ENCODE measurements at regions not wholly inside any gene's neighbourhood (a gene's known extent, or its start where the extent isn't known, plus 50 kb on each side); places are given as distances from the start of the nearest gene placed in this dataset.

- H3K27me3 ChIP-seq, result no peaks in the 10 kb centered on the region
- H3K36me3 ChIP-seq, result no peaks in the 10 kb centered on the region
- H3K4me3 ChIP-seq, result no peak overlapping the region
- no peaks in the 10 kb centered on the region for H3K9me3 ChIP-seq
- peak; percentile 20 for DNase-seq
Measured at GRCh38 chr20:22652681-22653588, 68.6 kb upstream of the FOXA2 start.

GRCh38 chr20:22653658-22654642, 69.6 kb upstream of the FOXA2 start:
- Histone ChIP-seq H3K27me3 (no peaks in the 10 kb centered on the region), H3K9me3 (no peaks in the 10 kb centered on the region), H3K4me3 (no peak overlapping the region), H3K36me3 (no peaks in the 10 kb centered on the region)
- no peak for DNase-seq

GRCh38 chr20:22663528-22664025, 79.2 kb upstream of the FOXA2 start:
- no peak overlapping the region for H3K4me3 ChIP-seq
- no peaks in the 10 kb centered on the region for H3K27me3 ChIP-seq
- no peak for DNase-seq
- no peaks in the 10 kb centered on the region for H3K9me3 ChIP-seq
- H3K36me3 ChIP-seq, result no peaks in the 10 kb centered on the region

- no peaks in the 10 kb centered on the region for H3K36me3 ChIP-seq
- no peak overlapping the region for H3K4me3 ChIP-seq
- DNase-seq, result no peak
Measured at GRCh38 chr20:22667198-22667597, 82.8 kb upstream of the FOXA2 start.

GRCh38 chr20:22672191-22672590, 87.8 kb upstream of the FOXA2 start:
- Histone ChIP-seq H3K4me3 (no peak overlapping the region), H3K36me3 (no peaks in the 10 kb centered on the region), H3K27me3 (no peaks in the 10 kb centered on the region), H3K9me3 (no peaks in the 10 kb centered on the region)
- DNase-seq, result no peak

More at GRCh38 chr20:22667198-22667597, 82.8 kb upstream of the FOXA2 start:
- Histone ChIP-seq H3K9me3 (no peaks in the 10 kb centered on the region), H3K27me3 (no peaks in the 10 kb centered on the region)

- Histone ChIP-seq H3K27me3 (no peaks in the 10 kb centered on the region), H3K4me3 (no peak overlapping the region), H3K36me3 (no peaks in the 10 kb centered on the region), H3K9me3 (no peaks in the 10 kb centered on the region)
- DNase-seq, result no peak
Measured at GRCh38 chr20:22673467-22673866, 89.1 kb upstream of the FOXA2 start.

GRCh38 chr20:22675341-22675740, 91.0 kb upstream of the FOXA2 start:
- Histone ChIP-seq H3K27me3 (no peaks in the 10 kb centered on the region), H3K9me3 (no peaks in the 10 kb centered on the region), H3K36me3 (no peaks in the 10 kb centered on the region), H3K4me3 (no peak overlapping the region)
- no peak for DNase-seq

GRCh38 chr20:22678678-22679077, 94.3 kb upstream of the FOXA2 start:
- DNase-seq, result no peak
- Histone ChIP-seq H3K4me3 (no peak overlapping the region), H3K9me3 (no peaks in the 10 kb centered on the region), H3K27me3 (no peaks in the 10 kb centered on the region), H3K36me3 (no peaks in the 10 kb centered on the region)

- Histone ChIP-seq H3K9me3 (no peaks in the 10 kb centered on the region), H3K36me3 (no peaks in the 10 kb centered on the region), H3K27me3 (no peaks in the 10 kb centered on the region), H3K4me3 (no peak overlapping the region)
- no peak for DNase-seq
Measured at GRCh38 chr20:22679197-22679596, 94.8 kb upstream of the FOXA2 start.

GRCh38 chr20:22680031-22680740, 95.8 kb upstream of the FOXA2 start:
- no peak for DNase-seq
- no peaks in the 10 kb centered on the region for H3K9me3 ChIP-seq
- no peaks in the 10 kb centered on the region for H3K36me3 ChIP-seq
- H3K4me3 ChIP-seq, result no peak overlapping the region
- H3K27me3 ChIP-seq, result no peaks in the 10 kb centered on the region

- Histone ChIP-seq H3K9me3 (no peaks in the 10 kb centered on the region), H3K36me3 (no peaks in the 10 kb centered on the region), H3K4me3 (no peak overlapping the region), H3K27me3 (no peaks in the 10 kb centered on the region)
- no peak for DNase-seq
Measured at GRCh38 chr20:22681591-22682248, 97.3 kb upstream of the FOXA2 start.

- Histone ChIP-seq H3K36me3 (no peaks in the 10 kb centered on the region), H3K9me3 (no peaks in the 10 kb centered on the region), H3K27me3 (no peaks in the 10 kb centered on the region), H3K4me3 (no peak overlapping the region)
- DNase-seq, result no peak
Measured at GRCh38 chr20:22682381-22682780, 98.0 kb upstream of the FOXA2 start.

GRCh38 chr20:22684072-22684762, 99.8 kb upstream of the FOXA2 start:
- H3K4me3 ChIP-seq, result no peak overlapping the region
- DNase-seq, result peak; percentile 32
- H3K27me3 ChIP-seq, result no peaks in the 10 kb centered on the region
- no peaks in the 10 kb centered on the region for H3K36me3 ChIP-seq
- no peaks in the 10 kb centered on the region for H3K9me3 ChIP-seq

- H3K36me3 ChIP-seq, result no peaks in the 10 kb centered on the region
- peak; percentile 2 for DNase-seq
- H3K9me3 ChIP-seq, result no peaks in the 10 kb centered on the region
- H3K4me3 ChIP-seq, result no peak overlapping the region
- H3K27me3 ChIP-seq, result no peaks in the 10 kb centered on the region
Measured at GRCh38 chr20:22684763-22685443, 100.5 kb upstream of the FOXA2 start.

GRCh38 chr20:22686097-22686496, 101.7 kb upstream of the FOXA2 start:
- no peaks in the 10 kb centered on the region for H3K36me3 ChIP-seq
- H3K4me3 ChIP-seq, result no peak overlapping the region
- no peaks in the 10 kb centered on the region for H3K27me3 ChIP-seq

More at GRCh38 chr20:22686097-22686496, 101.7 kb upstream of the FOXA2 start:
- no peaks in the 10 kb centered on the region for H3K9me3 ChIP-seq
- peak; percentile 51 for DNase-seq
